C4-2B (cell line): ENCODE measurements at regions not wholly inside any gene's neighbourhood (a gene's known extent, or its start where the extent isn't known, plus 50 kb on each side); places are given as distances from the start of the nearest gene placed in this dataset.

Experiments
- ZFX ChIP-seq: fragments of 450-650 bp; IDR thresholded peaks from 2 replicates; pipeline ENCODE4 v1.6.1; 2017
- TF ChIP-seq, protein P1 (sequence below): fragments of 450-650 bp; conservative IDR thresholded peaks from 2 replicates; pipeline ENCODE4 v1.5.1; 2017; ENCODE audit warnings: mild to moderate bottlenecking

- TF ChIP-seq, protein P1, sequence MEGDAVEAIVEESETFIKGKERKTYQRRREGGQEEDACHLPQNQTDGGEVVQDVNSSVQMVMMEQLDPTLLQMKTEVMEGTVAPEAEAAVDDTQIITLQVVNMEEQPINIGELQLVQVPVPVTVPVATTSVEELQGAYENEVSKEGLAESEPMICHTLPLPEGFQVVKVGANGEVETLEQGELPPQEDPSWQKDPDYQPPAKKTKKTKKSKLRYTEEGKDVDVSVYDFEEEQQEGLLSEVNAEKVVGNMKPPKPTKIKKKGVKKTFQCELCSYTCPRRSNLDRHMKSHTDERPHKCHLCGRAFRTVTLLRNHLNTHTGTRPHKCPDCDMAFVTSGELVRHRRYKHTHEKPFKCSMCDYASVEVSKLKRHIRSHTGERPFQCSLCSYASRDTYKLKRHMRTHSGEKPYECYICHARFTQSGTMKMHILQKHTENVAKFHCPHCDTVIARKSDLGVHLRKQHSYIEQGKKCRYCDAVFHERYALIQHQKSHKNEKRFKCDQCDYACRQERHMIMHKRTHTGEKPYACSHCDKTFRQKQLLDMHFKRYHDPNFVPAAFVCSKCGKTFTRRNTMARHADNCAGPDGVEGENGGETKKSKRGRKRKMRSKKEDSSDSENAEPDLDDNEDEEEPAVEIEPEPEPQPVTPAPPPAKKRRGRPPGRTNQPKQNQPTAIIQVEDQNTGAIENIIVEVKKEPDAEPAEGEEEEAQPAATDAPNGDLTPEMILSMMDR = no peak
- TF ChIP-seq ZFX = no peak
These were observed 271.7 kb downstream of the UACA start for GRCh38 chr15:70491641-70492040.
